HG03045 (cell line): ENCODE measurements at regions not wholly inside any gene's neighbourhood (a gene's known extent, or its start where the extent isn't known, plus 50 kb on each side); places are given as distances from the start of the nearest gene placed in this dataset.

Experiments used
- ATAC-seq: cut with Tn5 transposase; IDR thresholded peaks from one replicate; pipeline ENCODE4 v1.9.1; 2021; ENCODE audit warnings: mild to moderate bottlenecking, moderate library complexity; ENCODE audit not compliant: unreplicated experiment

DNA sequence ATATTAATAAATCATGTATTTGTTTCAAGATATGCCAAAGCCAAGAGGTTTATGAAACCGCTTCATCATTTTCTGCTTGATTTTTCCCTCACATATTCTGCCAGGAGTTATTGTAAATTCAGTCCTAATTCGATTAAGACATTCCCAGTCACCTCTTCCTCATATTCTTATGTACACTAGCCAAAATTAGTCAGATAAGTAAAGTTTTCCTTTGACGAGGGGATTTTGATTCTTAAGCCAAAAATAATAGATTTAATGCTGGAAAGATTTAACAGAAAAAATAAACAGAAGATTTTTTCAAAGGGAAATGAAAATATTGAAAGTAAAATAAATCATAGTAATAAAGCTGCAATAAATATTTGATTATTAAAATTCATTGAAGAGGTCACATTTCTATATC, 51.0 kb upstream of the VEGFC start:
- no peak for ATAC-seq

DNA sequence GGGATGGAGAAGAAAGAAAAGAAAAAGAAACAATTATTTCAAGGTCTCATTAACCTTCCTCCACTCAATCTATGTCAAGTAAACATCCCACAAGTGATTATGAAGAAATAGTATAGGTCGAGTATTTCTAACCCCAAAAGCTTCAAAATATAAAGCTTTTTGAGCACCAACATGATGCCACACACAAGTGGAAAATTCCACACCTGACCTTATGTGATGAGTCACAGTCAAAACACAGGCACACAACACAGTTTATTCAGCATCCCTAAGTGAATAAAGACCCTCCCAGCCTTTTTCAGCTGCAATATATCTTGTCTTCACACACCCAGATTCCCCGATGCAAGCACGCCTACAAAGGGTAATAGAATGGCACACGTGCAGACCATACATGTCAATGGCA, 51.7 kb upstream of the VEGFC start:
- no peak for ATAC-seq

DNA sequence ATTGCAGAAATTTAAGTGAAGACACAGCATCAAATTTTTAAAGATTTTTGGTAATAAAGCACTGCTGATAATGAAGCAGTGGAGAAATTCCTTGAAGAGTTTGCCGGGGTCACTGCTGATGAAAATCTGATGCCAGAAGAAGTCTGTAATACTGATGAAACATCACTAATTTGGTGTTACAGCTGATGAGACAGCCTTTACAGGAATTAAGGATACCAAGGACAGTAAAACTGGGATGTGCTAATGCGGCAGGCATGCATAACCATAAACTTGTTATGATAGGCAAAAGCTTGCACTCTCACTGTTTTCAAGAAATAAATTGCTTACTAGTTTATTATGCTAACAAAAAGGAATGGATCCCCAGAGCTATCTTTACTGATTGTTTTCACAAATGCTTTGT, 52.9 kb upstream of the VEGFC start:
- ATAC-seq: no peak

DNA sequence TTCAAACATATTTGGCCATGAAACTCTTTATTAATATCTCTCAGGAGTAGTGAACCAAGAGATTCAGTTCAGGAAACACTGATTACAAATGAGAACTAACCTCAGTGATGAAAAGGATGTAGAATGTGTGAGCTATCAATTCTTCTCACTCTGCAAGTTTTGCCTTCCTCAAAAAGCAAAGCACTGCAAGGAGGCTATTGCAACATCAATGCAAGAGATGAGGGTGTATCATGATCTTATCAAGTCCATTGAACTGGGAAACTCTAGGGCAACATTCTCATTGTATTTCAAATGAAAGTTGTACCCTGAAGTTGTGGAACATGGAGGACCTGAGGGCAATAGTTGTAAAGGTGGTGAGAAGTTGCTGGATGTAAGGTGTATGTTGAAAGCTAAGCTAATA, 56.4 kb upstream of the VEGFC start:
- no peak for ATAC-seq

DNA sequence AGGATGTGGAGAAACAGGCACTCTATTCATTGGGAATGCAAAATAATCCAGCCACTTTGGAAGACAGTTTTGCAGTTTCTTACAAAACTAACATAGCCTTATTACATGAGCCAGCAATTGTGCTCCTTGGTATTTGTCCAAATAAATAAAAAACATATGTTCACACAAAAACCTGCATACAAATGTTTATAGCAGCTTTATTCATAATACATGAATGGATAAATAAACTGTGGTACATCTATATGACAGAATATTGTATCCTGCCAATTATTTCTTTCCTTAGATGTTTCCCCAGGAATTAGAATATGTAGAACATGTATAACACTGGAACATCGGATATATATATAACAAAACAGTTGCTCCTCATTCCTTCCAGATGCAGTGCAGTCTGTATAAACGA, 57.7 kb upstream of the VEGFC start:
- no peak for ATAC-seq

DNA sequence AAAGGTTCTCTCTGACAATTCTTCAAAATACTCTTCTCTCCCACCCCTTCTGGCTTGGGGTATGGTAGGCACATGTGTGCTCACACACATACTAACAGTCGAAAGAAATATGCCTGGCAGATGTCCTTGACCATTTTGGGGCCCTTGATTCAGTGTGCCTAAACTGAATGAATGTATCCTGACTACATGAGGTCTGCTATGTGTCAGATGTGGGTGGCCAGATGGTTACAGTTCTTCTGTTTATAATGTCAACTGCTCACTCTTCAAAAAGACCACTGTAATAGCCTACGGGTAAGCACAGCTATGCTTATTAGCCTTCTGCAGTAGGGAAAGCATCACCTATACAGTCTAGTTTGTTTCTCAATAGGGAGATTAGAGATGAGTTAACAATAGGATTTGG, 63.7 kb upstream of the VEGFC start:
- no peak for ATAC-seq

DNA sequence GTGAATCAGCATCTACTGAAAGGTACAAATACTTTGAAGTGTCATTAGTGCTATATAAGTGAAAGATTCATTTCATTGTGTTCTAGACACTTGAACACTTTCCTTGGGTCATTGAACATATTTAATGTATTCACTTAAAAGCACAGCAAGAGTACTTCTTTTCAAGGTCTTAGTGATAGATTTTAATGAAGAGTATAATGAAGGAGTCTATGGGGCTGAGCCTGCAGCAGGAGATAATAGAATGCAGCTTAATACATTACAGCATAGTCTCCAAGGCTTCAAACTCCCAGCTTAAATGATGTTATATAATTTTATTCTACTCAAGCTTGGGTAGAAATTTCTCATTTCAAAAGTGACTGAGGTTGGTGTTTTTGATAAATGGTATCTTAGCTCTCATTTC, 66.1 kb upstream of the VEGFC start:
- ATAC-seq: no peak

DNA sequence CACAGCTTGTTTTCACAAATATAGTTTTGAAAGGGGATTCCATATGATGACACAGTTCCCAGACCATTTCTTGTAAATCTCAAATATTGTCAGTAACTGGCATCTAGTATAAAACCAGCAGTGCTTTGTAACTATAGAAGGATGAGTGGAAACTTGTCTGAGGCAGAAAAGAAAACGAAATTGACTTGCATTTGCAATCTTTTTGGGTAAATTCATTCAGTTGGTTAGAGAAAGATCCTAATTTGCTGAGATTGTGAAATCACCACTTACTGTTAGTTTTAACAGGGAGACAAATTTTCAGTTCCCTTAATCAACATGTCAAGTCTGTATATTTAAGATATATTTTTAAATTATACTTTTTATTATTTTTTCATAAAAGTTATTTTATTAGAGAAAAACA, 71.5 kb upstream of the VEGFC start:
- ATAC-seq: no peak

DNA sequence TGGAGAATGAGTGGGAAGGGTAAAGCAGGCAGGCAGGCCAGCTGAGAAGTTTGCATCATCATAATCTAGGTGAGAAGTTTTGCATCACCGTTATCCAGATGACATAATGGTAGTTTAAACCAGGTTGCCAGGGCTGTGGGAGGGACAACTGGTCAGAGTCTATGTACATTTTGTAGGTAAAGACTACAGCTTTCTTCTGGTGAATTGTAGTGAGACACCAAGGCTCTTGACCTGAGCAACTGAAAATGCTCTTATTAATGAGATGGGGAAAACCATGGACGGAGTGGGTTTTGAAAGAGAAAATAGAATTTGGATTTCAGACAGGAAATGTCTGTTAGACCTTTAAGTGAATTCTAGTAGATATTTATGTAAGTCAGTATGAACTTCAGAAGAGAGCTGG, 76.0 kb upstream of the VEGFC start:
- no peak for ATAC-seq

DNA sequence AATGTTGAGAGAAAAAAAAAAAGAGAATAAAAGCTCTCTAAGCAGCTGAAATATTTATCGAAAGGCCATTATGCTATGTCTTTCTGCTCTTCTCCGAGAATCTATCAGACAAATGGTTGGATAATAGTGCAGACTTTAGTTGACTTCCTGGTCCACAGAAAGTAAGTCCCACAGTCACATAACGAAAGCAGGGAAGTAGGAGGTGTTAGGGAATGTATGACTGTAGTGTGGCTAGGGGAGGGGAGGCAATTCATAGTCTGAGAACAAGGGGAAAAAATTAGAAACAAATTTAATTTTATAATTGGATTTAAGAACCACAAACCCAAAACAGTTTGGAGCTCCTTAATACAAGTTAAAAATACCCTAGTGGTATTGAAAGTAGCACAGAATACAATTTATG, 79.7 kb upstream of the VEGFC start:
- ATAC-seq: no peak

DNA sequence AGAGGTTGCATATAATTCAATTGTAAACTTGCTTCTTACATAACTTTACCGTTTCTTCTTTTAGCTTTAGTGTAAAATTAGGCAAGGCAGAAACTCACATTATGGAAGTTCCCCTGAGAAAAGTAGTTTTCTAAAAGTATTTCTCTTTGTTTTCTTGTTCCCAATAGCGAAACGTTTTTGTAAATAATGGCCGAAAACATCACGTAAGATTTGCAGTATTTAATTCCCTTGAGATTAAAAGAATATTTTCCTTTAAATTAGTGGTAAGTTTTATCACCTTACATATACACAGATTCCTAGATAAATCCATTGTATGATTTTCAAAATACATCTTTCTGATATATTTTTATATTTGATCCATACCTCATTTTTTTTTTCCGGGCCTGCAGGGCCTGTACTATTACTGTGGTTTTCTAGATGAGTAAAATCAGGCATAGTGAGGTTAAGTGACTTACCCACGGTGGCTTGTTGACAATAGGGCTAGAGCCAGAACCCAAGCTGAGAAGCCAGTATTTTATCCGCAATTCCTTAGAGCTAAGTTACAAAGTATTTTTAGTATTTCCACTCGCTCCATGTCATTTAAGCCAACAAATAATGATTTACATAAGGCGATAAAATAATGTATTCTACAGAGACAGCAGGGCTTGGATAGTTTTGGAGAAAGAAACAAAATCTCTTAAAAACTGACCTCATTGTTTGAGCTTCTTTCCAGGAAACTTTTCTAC, 82.2 kb upstream of the VEGFC start:
- no peak for ATAC-seq

DNA sequence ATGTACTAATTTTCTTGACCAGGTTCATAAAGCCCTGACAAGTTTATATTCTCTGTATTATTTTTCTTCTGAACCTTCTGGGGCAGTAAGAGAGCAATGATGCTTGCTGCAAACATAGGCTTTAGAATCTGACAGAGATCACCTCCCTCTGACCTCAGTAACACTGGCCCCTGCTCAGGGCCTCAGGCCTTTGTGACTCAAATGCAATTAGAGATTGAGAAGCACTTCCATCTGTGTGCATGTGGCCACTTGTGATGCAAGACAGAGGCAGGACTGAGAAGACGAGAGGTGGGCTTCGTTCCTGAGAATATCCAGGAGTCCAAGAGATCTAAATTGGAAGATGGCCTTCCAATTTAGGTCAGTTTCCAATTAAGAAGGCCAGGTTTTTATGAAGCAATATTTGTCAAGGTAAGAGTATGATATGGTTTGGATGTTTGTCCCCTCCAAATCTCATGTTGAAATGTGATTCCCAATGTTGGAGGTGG, 82.8 kb upstream of the VEGFC start:
- ATAC-seq: no peak

DNA sequence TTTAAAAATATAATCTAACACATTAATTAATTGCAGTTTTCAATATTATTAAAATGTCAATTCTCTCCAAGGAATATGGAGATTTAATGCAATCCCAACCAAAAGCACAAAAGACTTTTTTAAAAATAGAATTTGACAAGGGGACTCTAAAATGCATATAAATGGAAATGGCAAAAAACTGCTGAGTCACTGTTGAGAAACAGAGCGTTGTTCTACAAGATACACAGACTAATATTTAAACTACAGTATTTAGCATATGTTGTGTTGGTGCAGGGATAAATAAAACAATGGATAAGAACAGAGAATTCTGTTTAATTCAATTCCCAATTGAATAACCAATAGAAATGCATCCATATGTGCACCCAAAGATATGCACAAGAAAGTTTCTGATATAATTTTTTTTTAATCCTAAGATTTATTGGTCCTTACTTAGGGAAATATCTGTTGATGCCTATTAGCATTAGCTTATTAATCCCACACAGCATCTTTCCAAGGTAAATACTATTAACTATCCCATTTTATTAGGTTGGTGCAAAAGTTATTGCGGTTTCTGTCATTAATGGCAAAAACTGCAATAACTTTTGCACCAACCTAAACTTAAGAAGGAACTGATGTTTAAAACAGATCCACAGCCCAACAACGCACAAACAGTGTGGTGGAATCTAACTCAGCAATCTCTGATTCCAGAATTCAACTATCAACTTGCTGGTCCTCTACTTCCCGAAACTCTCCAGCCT, 86.8 kb upstream of the VEGFC start:
- ATAC-seq: no peak

DNA sequence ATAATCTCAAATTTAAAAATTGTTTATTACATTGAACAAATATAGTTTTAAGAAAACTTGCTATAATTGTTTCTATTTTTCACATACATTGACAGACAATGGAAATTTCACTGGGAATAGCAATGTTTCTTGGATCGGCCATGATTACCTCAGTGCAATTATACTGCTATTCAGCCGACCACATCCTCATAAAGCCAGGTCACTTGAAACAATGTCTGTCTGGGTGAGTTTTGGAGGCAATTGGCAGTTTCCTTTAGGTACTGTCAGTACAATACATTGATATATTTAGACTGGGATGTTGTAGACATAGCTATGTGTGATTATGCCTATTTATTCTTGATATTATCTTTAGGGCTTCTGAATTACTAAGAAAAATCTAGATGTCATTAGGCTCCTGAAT, 89.5 kb upstream of the VEGFC start:
- no peak for ATAC-seq

DNA sequence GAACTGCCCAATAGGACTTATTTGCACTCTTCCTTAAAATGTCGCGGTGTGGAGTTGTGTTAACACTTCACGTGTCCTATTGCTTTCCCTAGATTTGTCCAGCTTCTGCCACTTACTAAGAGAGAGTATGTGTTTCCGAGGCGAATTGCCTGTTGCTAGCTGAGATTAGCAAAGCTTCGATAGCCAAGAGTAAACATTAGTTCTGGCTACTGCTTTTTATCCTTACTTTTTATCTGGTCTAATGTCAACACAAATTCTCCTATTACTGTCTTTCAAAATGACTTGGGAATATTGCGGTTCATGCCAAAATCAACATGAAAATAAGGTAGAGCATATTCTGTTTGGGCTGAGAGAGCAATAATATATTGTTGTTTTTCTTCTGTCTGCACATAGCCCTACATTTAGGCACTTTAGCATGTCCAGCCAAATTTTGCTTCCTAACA, 90.4 kb upstream of the VEGFC start:
- no peak for ATAC-seq

DNA sequence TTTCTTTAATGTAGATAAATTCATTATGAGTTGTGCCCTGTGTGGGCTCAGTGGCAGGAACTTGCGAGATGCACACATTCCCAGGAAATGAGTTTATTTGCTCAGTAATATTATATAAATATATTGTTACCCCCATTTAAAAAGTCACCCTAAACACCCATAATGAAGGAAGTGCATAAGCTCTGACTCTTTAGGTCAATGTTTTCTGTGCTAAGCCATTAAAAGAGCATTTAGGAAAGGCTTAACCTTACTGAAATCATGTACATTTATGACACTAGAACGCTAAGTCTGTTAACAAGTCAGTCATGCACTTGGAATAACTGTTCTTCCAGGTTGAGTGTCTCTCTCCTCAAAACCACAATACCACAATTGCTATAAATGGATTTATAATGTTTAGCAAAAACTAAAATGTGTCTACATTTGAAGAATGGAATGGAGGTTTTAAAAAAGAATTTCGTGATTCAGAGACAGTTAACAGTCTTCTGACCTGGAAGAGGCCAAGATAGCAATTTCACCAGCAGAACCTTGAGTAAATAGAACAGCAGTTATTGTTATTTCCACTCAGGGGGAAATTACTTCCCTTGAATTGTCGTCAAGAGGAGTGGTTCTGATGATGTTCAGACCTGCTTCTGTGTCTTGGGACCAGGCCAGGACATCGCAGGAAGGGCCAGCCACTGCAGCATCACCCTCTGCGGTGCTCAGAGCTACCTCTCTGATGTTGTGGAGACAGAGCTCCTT, 91.1 kb upstream of the VEGFC start:
- ATAC-seq: no peak

DNA sequence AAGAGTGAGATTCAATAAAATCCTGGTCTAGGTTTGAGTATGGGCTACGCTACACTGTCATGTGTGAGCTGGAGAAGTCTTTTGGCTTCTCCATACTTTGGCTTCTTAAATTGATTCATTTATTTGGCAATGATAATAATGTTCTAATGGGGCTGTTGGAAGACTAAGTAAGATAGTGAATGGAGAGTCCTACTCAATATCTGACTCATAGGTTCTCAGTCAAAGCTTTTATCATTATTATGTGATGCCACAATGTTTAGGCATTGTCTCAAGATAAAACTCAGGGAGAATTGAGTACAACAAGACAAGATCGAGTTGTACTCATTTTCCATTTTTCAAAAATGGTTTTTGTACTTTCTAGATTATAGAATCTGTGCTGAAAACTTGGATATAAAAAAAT, 92.5 kb upstream of the VEGFC start:
- ATAC-seq: no peak

DNA sequence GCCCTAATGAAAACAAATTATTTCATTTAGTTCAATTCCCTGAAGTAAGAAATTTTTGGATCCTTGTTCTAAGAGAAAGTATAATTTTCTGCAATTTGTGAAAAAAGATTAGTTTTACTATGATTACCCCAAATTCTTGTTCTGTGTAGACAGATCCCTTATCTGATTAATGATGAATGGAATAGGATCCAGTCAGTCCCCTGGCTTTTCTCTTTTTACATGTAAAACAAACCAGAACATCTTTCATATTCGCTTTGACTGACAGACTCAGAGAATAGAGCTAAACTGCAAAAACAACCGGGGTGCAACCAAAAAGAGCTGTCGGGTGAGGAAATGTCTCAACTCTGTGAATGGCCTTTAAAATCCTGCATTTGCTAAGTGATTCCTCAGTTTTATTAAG, 93.4 kb upstream of the VEGFC start:
- ATAC-seq: no peak

DNA sequence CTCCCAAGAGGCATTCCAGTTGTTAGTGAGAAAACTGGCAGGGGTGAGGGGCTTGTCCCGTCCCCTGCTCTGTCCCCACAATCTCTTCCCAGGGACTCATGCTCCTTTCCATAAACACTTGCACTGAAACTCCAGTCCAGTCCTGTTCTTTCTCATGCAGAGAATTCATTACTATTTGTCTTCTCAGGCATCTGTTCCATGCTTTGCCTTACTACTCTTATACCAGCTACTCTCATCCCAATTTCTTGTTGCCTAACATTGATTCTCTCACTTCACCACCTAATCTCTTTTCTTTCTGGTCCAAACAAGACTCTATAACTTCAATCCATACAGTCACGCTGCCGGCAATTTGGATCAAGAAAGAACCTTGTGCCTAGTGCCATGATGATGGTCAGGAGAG, 97.1 kb upstream of the VEGFC start:
- no peak for ATAC-seq

DNA sequence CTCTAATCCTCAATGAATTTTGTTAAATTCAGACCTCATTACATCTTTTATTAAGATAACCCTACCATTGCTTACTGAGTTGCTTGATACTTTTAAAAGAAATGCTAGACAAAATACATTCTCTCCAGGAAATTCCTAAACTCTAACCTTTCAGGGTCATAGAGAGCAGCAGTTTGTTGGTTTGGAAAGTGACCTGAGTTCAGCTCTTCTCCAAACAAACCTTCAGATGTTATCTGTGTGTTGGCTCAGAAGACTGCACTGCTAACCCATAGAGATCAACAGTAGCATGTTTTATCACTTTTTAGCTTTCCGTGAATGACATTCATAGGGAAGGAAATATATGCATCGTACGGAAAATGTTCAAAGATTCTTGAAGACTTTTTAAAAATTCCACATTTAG, 101.8 kb upstream of the VEGFC start:
- ATAC-seq: no peak

DNA sequence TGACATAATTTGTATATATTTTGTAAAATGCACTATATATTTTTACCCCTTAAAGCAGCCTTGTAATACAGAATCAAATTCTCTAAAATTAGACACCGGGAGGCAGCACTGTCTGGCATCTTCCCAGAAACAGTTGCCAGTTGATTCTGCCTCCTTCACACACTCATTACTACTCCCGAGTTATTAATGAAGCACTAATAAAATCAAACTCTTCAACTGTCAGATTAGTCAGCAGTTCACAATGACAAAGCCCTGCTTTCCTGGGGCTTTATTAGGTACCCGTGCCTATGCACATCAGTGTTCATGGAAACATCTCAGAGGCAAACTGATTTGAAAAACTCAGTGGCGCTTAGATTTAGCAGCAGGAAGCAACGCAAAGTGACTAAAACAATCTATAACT, 103.5 kb upstream of the VEGFC start:
- ATAC-seq: no peak

DNA sequence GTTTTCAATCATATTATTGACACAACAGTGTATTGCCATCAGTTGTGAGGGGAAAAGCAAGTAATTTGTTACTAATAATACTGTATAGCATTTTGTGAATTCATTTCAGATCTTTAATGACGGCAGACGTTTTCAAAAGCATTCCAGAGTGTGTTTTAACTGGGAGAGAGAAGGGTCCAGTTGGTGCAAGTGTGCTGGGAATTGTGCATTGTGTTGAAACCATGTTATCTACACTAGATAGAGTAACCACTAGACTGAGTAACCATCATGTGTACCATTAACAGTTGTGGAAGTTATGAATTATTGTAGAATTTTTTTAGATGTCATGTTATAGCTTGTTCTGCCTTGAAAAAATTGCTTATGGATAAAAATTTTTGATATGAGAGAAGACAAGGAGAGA, 104.5 kb upstream of the VEGFC start:
- no peak for ATAC-seq
